Pancreas (tissue), 10 donors: ENCODE measurements at regions not wholly inside any gene's neighbourhood (a gene's known extent, or its start where the extent isn't known, plus 50 kb on each side); places are given as distances from the start of the nearest gene placed in this dataset.

Experiments
- ATAC-seq, 4 donors: fragments of 200-7000 bp; cut with Tn5 transposase; one replicate each; pipeline versions ENCODE4 v1.8.0 to v1.9.1; 2020; ENCODE audit warnings: mild to moderate bottlenecking in 4 of 4, moderate library complexity in 4 of 4
- DNase-seq, 6 donors: peaks; one replicate each; pipeline ENCODE4 v3.0.0-alpha.2; 2020
- FAIRE-seq: peaks from 2 replicates; lab custom pipeline; 2012; peaks lifted over from hg19 to GRCh38; lab: Jason Lieb, UNC
- H3K27ac ChIP-seq, 4 donors: fragments of 200-600 bp; sonication (generic); 1 replicate in 3 of 4; 2 replicates in 1 of 4; pipeline versions ENCODE4 v1.5.0 to v1.8.0; 2020
- H3K27me3 ChIP-seq, 4 donors: fragments of 200-600 bp; one replicate each; pipeline ENCODE4 v1.8.0; 2021
- H3K36me3 ChIP-seq, 3 donors: fragments of 200-600 bp; sonication (generic) in 1 of 3; one replicate each; pipeline versions ENCODE4 v1.5.0 to v1.8.0; 2020 to 2021
- H3K4me1 ChIP-seq, 3 donors: fragments of 200-600 bp; one replicate each; pipeline ENCODE4 v1.8.0; 2021
- H3K4me3 ChIP-seq, 4 donors: fragments of 200-600 bp; sonication (generic) in 2 of 4; one replicate each; pipeline versions ENCODE4 v1.5.0 to v1.8.0; 2020 to 2021
- H3K9me3 ChIP-seq, 4 donors: fragments of 200-600 bp; one replicate each; pipeline ENCODE4 v1.8.0; 2021
- CTCF ChIP-seq, 4 donors: fragments of 200-600 bp; sonication (generic) in 3 of 4; IDR thresholded peaks; one replicate each; pipeline versions ENCODE4 v1.5.0 to v1.8.0; 2021; ENCODE audit warnings: antibody characterized with exemption in 4 of 4
- WGBS, 2 donors: extraction: QIAGEN DNeasy Blood & Tissue Kit; methylation state at CpG; one replicate each; pipeline ENCODE4 v1.1.7; 2013; 5-methylcytosine and 5-hydroxymethylcytosine counted together
- intact Hi-C, 3 donors: fragments of 100-400 bp; cut with DNase I; formaldehyde crosslinking; loops; one replicate each; pipeline versions ENCODE4 v1.11.1 to v1.14.2; 2022
- donor health status: healthy with polysubstance abuse.
- donor health status: DM: no; HTN: no; CAD: no; lungs with moderate emphysema.
- donor health status: DM: no; HTN: no; CAD: no.
- donor health status: control.
- donor health status: control.
- donor health status: Bipolar disorder and iron deficiency.
- donor health status: DM: yes; HTN: yes; CAD: no.
- donor health status: DM: no; HTN: no; CAD: no.
- donor health status: DM: no; HTN: no; CAD: no.
- donor health status: DM: yes; HTN: yes; CAD: no.

GRCh38 chr1:181413836-181414235, 69.5 kb upstream of the CACNA1E start:
- no peak for FAIRE-seq

GRCh38 chr1:181416268-181416860, 67.0 kb upstream of the CACNA1E start:
- Histone ChIP-seq H3K27me3 (no peaks in the 10 kb centered on the region), H3K27ac (no peak overlapping the region), H3K9me3 (no peaks in the 10 kb centered on the region), H3K36me3 (no peaks in the 10 kb centered on the region), H3K4me3 (no peak overlapping the region), H3K4me1 (no peaks in the 10 kb centered on the region)
- no peak for ATAC-seq
- no peak for FAIRE-seq
- 57 to 60% methylated on average over 7 of the region's 7 CpGs for WGBS, 2 donors
- DNase-seq = no peak
- TF ChIP-seq CTCF (IDR thresholded peaks at IDR 0.05) = no peak
- intact Hi-C loops = no loop called here

More at GRCh38 chr1:181413836-181414235, 69.5 kb upstream of the CACNA1E start:
- Histone ChIP-seq H3K27ac (no peak overlapping the region), H3K9me3 (no peaks in the 10 kb centered on the region), H3K27me3 (no peaks in the 10 kb centered on the region), H3K36me3 (no peaks in the 10 kb centered on the region), H3K4me1 (no peaks in the 10 kb centered on the region), H3K4me3 (no peak overlapping the region)
- WGBS, 2 donors = 50 to 55% methylated on average over 2 of the region's 2 CpGs
- intact Hi-C loops = no loop called here
- no peak for ATAC-seq
- no peak for TF ChIP-seq CTCF (IDR thresholded peaks at IDR 0.05)
- no peak for DNase-seq

- Histone ChIP-seq H3K27me3 (no peaks in the 10 kb centered on the region), H3K9me3 (no peaks in the 10 kb centered on the region), H3K4me3 (no peak overlapping the region), H3K27ac (no peak overlapping the region), H3K4me1 (no peaks in the 10 kb centered on the region), H3K36me3 (no peaks in the 10 kb centered on the region)
- FAIRE-seq (no peak), ATAC-seq (no peak), DNase-seq (no peak)
- WGBS, 2 donors = 77 to 82% methylated on average over 3 of the region's 3 CpGs
- intact Hi-C loops = no loop called here
- no peak for TF ChIP-seq CTCF (IDR thresholded peaks at IDR 0.05)
Measured at GRCh38 chr1:181417915-181418314, 65.4 kb upstream of the CACNA1E start.

GRCh38 chr1:181423301-181423918, 59.9 kb upstream of the CACNA1E start:
- Histone ChIP-seq H3K4me1 (no peaks in the 10 kb centered on the region), H3K27ac (no peak overlapping the region), H3K36me3 (no peaks in the 10 kb centered on the region), H3K4me3 (no peak overlapping the region), H3K9me3 (no peaks in the 10 kb centered on the region), H3K27me3 (no peaks in the 10 kb centered on the region)
- DNase-seq = peak in 5 of 6 donors; percentile 29 to 64 (median 61)
- ATAC-seq = peak; percentile 83 to 92 (median 90)
- TF ChIP-seq CTCF (IDR thresholded peaks at IDR 0.05) = peak in 3 of 4 donors; percentile 8 to 25 (median 9)
- FAIRE-seq = no peak
- intact Hi-C loops = loop anchor here in 1 of 3 donors (10.0 kb wide), 1 partner anchor 239 kb away; no protein-coding TSS in a partner anchor
- 15 to 16% methylated on average over 4 of the region's 4 CpGs for WGBS, 2 donors
